Right lobe of liver (tissue), 4 donors: ENCODE measurements at regions not wholly inside any gene's neighbourhood (a gene's known extent, or its start where the extent isn't known, plus 50 kb on each side); places are given as distances from the start of the nearest gene placed in this dataset.

Experiments
- POLR2A ChIP-seq: fragments of 450-650 bp; IDR thresholded peaks from one replicate; pipeline ENCODE4 v1.6.1; 2017; ENCODE audit warnings: antibody characterized with exemption, mild to moderate bottlenecking
- TF ChIP-seq, protein P1 (sequence below), 4 donors: fragments of 200-600 bp in 3 of 4; fragments of 450-650 bp in 1 of 4; IDR thresholded peaks; one replicate each; pipeline versions ENCODE4 v1.5.1 to v1.8.0; 2016 to 2022; ENCODE audit warnings: antibody characterized with exemption in 4 of 4, mild to moderate bottlenecking in 2 of 4
- donor health status: DM: no; HTN: no; CAD: no.
- donor health status: DM: no; HTN: no; CAD: no.
- donor health status: DM: no; HTN: yes; CAD: no.

DNA sequence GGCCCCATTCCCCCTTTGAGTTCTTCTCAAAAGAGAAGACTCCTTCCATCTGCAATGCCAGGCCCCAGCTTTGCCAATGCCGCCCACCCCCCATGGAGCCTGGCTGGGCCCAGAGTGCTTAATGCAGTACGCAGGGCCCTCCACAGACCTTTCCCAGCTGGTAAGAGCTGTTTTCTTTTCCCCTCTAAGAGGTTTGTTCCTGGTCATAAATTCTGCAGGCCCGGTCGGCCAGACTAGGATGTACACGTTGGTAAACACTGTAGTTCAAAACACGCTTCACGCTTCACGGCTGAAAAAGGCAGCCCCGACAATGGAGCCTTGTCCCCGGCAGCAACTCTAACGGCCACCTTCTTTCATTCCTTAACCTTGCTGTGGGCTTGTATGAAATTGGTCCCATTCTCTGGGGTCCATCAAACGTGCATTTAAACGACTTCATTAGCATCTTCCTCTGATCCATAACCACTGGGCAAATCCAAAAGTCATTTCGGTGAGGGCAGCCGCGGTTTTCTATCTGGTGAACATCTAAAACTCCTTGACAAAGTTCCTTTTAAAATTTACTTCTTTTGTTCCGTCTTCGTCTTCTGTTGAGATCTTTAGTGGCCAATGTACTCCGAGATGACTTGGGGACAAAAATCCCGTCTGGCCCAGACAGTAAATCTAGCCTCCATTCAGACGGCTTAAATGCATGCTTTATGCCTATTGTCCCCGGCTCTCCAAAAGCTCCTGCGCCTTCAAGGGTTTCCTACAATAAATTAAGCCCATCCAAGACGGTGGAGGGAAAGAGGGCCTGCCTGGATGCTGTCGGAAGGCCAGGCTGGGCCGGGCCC lies 60.0 kb upstream of the MYEOV start:
- TF ChIP-seq POLR2A = no peak
- TF ChIP-seq, protein P1, sequence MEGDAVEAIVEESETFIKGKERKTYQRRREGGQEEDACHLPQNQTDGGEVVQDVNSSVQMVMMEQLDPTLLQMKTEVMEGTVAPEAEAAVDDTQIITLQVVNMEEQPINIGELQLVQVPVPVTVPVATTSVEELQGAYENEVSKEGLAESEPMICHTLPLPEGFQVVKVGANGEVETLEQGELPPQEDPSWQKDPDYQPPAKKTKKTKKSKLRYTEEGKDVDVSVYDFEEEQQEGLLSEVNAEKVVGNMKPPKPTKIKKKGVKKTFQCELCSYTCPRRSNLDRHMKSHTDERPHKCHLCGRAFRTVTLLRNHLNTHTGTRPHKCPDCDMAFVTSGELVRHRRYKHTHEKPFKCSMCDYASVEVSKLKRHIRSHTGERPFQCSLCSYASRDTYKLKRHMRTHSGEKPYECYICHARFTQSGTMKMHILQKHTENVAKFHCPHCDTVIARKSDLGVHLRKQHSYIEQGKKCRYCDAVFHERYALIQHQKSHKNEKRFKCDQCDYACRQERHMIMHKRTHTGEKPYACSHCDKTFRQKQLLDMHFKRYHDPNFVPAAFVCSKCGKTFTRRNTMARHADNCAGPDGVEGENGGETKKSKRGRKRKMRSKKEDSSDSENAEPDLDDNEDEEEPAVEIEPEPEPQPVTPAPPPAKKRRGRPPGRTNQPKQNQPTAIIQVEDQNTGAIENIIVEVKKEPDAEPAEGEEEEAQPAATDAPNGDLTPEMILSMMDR (IDR thresholded peaks at IDR 0.05) = no peak
